ENCODE measurements at regions not wholly inside any gene's neighbourhood (a gene's known extent, or its start where the extent isn't known, plus 50 kb on each side); places are given as distances from the start of the nearest gene placed in this dataset.

DNA sequence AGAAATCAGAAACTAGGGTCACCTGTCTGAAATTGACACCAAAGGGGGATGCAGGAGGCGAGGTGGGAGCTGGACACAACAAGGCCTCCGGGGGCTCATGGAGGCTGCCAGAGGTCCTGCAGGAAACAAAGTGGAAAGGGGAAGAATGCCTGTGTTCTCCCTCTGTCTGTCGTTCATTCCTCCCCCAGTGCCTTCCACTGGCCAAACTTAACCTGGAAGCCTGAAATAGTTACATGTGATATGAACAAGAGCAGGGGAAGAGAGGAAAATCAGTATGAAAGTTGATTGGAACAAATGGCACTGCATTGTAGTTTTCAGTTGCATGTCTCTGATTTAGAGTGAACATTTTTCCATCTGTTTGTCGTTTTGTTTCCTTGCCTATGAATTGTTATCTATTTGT lies 502.0 kb upstream of the CFAP20DC start:
- Mint-ChIP-seq H3K4me3 (ENCODE audit: unreplicated experiment) (no peak overlapping the region), H3K27me3 (ENCODE audit: unreplicated experiment) (no peaks in the 10 kb centered on the region), H3K9me3 (ENCODE audit: unreplicated experiment) (peaks cover 5% of the 10 kb centered on the region), H3K36me3 (ENCODE audit: unreplicated experiment) (no peaks in the 10 kb centered on the region), H3K27ac (ENCODE audit: unreplicated experiment) (no peak overlapping the region), H3K4me1 (ENCODE audit: unreplicated experiment) (peaks cover 9% of the 10 kb centered on the region)
- TF ChIP-seq, protein P1, sequence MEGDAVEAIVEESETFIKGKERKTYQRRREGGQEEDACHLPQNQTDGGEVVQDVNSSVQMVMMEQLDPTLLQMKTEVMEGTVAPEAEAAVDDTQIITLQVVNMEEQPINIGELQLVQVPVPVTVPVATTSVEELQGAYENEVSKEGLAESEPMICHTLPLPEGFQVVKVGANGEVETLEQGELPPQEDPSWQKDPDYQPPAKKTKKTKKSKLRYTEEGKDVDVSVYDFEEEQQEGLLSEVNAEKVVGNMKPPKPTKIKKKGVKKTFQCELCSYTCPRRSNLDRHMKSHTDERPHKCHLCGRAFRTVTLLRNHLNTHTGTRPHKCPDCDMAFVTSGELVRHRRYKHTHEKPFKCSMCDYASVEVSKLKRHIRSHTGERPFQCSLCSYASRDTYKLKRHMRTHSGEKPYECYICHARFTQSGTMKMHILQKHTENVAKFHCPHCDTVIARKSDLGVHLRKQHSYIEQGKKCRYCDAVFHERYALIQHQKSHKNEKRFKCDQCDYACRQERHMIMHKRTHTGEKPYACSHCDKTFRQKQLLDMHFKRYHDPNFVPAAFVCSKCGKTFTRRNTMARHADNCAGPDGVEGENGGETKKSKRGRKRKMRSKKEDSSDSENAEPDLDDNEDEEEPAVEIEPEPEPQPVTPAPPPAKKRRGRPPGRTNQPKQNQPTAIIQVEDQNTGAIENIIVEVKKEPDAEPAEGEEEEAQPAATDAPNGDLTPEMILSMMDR (IDR thresholded peaks at IDR 0.05) = no peak
- DNase-seq (ENCODE audit: extremely low spot score, unreplicated experiment) = no peak

DNA sequence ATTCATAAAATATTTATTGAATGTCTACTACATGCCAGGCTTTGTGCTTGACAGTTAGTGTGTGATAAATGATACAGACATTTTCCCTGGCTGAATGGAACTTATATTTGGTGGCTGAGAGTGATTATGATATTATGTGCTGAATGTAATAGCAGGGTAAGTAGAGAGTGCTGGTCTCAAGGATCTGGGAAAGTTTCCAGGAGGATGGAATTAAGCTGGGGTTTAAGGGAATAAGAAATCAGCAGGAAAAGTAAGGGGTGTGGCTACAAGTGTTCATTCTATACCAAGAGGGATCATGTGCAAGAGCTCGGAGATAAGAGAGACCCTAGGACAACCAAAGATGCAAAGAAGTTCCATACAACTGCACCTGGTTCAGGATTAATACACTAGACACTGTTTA lies 500.1 kb upstream of the CFAP20DC start:
- Mint-ChIP-seq H3K4me1 (ENCODE audit: unreplicated experiment) (peaks cover 9% of the 10 kb centered on the region), H3K27ac (ENCODE audit: unreplicated experiment) (no peak overlapping the region), H3K36me3 (ENCODE audit: unreplicated experiment) (no peaks in the 10 kb centered on the region), H3K4me3 (ENCODE audit: unreplicated experiment) (no peak overlapping the region), H3K27me3 (ENCODE audit: unreplicated experiment) (no peaks in the 10 kb centered on the region), H3K9me3 (ENCODE audit: unreplicated experiment) (peaks cover under 1% of the 10 kb centered on the region)
- DNase-seq (ENCODE audit: extremely low spot score, unreplicated experiment) = no peak
- TF ChIP-seq, protein P1 (IDR thresholded peaks at IDR 0.05) = no peak

DNA sequence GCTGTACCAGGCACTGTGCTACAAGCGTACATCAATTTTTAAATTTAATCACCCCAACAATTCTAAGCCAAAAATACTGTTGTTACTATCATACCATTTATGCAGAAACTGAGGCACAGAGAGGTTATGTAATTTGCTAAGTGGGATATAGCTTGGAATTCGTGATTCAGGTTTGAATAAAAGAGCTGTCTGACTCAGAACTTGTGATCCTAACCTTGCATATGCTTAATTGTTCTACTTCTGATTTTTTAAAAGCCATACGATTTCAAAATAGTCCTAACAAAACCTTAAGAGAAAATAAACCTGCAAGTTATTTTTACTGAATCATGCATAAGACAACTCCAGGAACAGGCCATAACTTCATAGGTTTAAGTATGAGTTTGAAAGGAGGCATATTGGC lies 498.0 kb upstream of the CFAP20DC start:
- no peak for DNase-seq (ENCODE audit: extremely low spot score, unreplicated experiment)
- peaks cover 15% of the 10 kb centered on the region for H3K4me1 Mint-ChIP-seq (ENCODE audit: unreplicated experiment)
- H3K27ac Mint-ChIP-seq (ENCODE audit: unreplicated experiment) = no peak overlapping the region
- no peaks in the 10 kb centered on the region for H3K9me3 Mint-ChIP-seq (ENCODE audit: unreplicated experiment)
- no peaks in the 10 kb centered on the region for H3K36me3 Mint-ChIP-seq (ENCODE audit: unreplicated experiment)
- TF ChIP-seq, protein P1 (IDR thresholded peaks at IDR 0.05) = no peak
- H3K4me3 Mint-ChIP-seq (ENCODE audit: unreplicated experiment) = no peak overlapping the region
- H3K27me3 Mint-ChIP-seq (ENCODE audit: unreplicated experiment) = no peaks in the 10 kb centered on the region

DNA sequence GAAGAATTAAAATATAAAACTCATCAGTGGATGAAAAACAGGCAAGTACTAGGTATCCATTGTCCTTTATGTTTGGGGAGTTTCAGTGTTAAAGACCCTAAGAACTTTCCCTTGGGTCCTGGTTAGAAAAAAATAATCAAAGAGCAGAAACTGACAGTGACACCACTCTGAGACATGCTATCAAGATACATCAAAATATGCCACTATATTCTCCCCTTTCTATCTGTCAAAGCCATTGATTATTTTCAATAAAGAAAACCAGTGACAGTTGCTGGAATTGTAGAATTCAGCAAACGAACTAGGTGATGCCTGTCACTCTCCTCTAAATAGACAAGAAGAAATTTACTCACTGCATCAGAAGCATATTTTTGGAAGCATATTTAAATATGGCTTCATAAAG lies 496.7 kb upstream of the CFAP20DC start:
- H3K4me3 Mint-ChIP-seq (ENCODE audit: unreplicated experiment) = no peak overlapping the region
- H3K9me3 Mint-ChIP-seq (ENCODE audit: unreplicated experiment) = no peaks in the 10 kb centered on the region
- no peaks in the 10 kb centered on the region for H3K36me3 Mint-ChIP-seq (ENCODE audit: unreplicated experiment)
- no peaks in the 10 kb centered on the region for H3K27me3 Mint-ChIP-seq (ENCODE audit: unreplicated experiment)
- H3K4me1 Mint-ChIP-seq (ENCODE audit: unreplicated experiment) = peaks cover 26% of the 10 kb centered on the region
- TF ChIP-seq, protein P1 (IDR thresholded peaks at IDR 0.05) = no peak
- no peak for DNase-seq (ENCODE audit: extremely low spot score, unreplicated experiment)
- H3K27ac Mint-ChIP-seq (ENCODE audit: unreplicated experiment) = no peak overlapping the region

DNA sequence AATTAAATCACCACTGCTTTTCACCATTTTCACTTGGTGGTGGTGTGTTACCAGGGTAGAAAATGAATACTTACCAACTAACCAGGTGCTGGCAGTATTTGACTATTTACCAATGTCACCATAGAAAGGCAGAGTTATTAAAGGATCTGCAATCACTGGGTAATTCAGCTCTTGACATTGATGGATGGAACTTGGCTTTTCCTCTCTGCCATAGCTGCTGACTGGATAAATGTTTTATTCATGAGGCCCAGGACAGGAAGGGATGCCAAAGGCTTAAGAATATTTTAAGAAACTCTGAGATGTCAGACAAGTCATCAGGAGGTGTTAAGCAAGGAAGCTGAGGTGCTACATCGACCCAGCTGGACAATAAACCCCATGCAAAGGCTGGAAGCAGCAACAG lies 495.5 kb upstream of the CFAP20DC start:
- no peak overlapping the region for H3K4me3 Mint-ChIP-seq (ENCODE audit: unreplicated experiment)
- H3K4me1 Mint-ChIP-seq (ENCODE audit: unreplicated experiment) = peaks cover 37% of the 10 kb centered on the region
- H3K36me3 Mint-ChIP-seq (ENCODE audit: unreplicated experiment) = no peaks in the 10 kb centered on the region
- no peak overlapping the region for H3K27ac Mint-ChIP-seq (ENCODE audit: unreplicated experiment)
- DNase-seq (ENCODE audit: extremely low spot score, unreplicated experiment) = no peak
- no peaks in the 10 kb centered on the region for H3K27me3 Mint-ChIP-seq (ENCODE audit: unreplicated experiment)
- no peaks in the 10 kb centered on the region for H3K9me3 Mint-ChIP-seq (ENCODE audit: unreplicated experiment)
- TF ChIP-seq, protein P1 (IDR thresholded peaks at IDR 0.05) = no peak

Data from osteocyte (in vitro differentiated cells).